SH-SY5Y (cell line): ENCODE measurements at regions not wholly inside any gene's neighbourhood (a gene's known extent, or its start where the extent isn't known, plus 50 kb on each side); places are given as distances from the start of the nearest gene placed in this dataset.

Source experiments
- GATA2 ChIP-seq: IDR thresholded peaks from 2 replicates; pipeline ENCODE4 v1.6.1; 2011; ENCODE audit warnings: mild to moderate bottlenecking, low read depth, low read length
- GATA3 ChIP-seq: IDR thresholded peaks from 2 replicates; pipeline ENCODE4 v1.6.1; 2011; ENCODE audit warnings: low read depth, mild to moderate bottlenecking, low read length, moderate library complexity

DNA sequence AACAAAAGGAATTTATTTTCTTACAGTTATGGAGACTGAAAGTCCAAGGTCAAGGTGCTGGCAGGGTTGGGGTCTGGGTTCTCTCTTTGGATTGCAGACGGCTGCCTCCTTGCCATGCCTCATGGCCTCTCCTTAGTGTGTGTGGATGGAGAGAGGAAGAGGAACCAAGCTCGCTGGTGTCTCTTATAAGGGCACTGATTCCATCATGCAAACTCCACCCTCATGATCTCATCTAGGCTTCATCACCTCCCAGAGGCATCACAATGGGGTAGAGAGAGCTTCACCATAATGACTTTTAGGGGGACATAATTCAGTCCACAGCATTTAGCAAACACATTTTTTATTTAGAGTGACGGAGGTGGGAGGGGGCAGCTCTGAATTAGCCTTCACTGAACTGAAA is 104.9 kb upstream of the ABCC4 start:
- TF ChIP-seq GATA3: no peak
- TF ChIP-seq GATA2: no peak

DNA sequence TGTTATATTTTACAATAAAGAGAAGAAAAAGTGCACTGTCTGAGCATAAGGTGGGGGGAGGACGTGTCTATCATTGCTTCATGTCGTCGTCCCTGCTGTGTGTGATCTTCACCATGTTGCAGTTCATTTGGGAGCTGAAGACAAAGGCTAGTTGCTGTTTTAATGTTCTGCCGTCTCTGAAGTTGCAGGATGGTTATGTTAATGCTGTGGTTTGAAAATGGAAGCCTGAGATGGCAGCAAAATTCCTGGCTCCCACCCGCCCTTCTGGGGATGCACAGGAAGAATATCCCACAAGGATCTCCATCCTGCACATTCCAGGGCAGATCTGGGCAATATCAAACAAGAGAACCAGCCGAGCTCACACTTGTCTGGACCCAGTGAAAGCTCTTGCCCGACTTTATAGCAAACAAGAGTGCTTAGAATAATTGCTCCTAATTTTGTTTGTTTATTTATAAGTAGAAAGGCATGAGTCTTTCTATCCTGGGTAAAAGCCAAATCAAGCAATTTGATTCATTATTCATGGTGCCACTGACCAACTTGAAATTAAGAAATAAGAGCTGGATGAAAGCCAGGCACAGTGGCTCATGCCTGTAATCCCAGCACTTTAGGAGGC is 110.3 kb upstream of the ABCC4 start:
- TF ChIP-seq GATA2 (no peak), GATA3 (no peak)

DNA sequence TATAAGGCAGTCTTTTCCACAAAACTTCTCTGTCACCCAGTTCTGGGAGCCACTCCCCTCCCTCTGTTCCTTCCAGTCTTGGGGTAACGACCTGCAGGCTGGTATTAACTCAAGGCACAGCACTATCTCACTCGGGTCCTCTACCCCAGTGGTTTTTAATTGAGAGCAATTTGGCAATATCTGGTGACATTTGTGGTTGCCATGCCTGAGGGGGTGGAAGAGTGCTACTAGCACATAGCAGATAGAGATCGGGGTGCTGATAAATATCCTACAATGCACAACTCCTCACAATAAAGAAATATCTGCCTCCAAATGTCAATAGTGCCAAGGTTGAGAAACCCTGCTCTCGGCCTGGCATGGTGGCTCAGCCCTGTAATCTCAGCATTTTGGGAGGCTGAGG is 117.7 kb upstream of the ABCC4 start:
- TF ChIP-seq GATA2 (peak; percentile 47; the same call in 1 of the 2 replicates), GATA3 (no peak)

DNA sequence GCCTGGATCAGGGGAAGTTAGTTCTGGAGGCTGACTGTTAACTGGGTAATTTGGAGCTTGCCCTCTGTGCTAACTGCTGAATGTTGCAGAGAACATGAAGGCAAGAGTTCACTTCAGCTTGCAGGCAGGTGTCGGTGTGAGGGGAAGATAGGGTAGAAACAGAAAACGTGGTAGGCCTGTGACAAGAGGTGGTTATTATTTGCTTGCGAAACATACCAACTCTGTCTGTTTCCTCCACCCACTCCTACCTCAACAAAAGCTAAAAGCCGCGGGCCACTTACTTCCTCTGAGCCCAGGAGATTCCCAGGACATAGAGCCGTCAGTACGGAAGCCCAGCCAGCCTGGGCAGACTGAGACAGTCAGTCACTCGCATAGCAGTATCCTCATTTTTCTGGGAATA is 119.2 kb upstream of the ABCC4 start:
- TF ChIP-seq GATA3 (no peak), GATA2 (no peak)

DNA sequence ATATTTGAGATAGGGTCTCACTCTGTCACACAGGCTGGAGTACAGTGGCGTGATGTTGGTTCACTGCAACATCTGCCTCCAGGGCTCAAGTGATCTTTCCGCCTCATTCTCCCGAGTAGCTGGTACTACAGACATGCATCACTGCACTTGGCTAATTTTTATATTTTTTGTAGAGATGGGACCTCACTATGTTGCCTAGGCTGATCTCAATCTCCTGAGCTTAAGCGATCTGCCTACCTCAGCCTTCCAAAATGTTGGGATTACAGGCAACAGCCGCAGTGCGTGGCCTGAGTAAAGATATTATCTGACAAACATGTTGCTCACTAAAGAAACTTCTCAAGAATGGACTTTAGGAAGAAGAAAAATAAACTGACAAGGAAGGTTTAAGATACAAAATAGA is 125.4 kb upstream of the ABCC4 start:
- TF ChIP-seq GATA3 (no peak), GATA2 (no peak)

DNA sequence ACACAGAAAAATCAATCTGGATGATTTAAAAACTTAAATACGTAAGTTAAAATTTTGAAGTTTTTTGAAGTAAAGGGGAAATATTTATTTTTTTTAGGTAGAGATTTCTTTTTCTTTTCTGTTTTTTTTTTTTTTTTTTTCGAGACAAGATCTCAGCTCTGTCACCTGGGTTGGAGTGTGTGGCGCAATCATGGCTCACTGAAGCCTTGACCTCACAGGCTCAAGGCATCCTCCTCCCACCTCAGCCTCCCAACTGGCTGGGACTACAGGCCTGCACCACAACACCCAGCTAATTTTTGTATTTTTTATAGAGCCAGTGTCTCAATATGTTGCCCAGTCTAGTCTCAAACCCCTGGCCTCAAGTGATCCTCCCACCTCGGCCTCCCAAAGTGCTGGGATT is 120.4 kb upstream of the CLDN10 start:
- no peak for TF ChIP-seq GATA3
- no peak for TF ChIP-seq GATA2

DNA sequence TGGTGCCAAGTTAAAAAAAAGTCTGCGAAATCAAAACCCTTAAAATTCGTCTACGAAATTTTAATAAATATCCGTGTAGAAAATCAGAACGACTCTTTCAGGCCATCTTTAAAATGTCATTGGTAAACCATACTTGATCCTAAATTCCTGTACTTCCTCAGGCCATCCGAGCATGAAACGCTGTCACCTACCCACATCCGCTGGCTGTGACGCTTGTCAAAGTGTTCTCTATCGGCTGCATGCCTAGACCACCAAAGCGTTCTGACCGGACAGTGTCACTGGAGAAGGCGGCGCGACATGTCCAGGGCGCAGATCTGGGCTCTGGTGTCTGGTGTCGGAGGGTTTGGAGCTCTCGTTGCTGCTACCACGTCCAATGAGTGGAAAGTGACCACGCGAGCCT is 119.0 kb upstream of the CLDN10 start:
- TF ChIP-seq GATA2 (no peak), GATA3 (no peak)

DNA sequence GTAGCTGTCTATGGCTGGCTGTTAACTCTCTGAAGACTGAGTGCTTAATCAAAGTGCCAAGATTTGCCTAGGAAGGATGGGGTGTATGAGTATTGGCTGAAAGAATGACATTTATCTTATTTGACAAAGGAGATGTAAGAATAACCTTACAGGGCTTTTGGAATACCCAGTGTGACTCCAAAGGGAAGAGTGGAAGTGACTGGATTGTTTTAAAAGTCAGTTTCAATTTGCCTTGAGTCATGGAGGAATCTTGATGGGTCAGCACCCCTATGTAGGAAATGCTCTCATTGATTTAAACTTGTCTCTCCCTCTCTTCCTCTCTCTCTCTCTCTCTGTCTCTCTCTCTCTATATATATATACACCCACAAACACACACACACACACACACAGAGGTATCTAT is 118.4 kb upstream of the CLDN10 start:
- TF ChIP-seq GATA2 (no peak), GATA3 (no peak)

DNA sequence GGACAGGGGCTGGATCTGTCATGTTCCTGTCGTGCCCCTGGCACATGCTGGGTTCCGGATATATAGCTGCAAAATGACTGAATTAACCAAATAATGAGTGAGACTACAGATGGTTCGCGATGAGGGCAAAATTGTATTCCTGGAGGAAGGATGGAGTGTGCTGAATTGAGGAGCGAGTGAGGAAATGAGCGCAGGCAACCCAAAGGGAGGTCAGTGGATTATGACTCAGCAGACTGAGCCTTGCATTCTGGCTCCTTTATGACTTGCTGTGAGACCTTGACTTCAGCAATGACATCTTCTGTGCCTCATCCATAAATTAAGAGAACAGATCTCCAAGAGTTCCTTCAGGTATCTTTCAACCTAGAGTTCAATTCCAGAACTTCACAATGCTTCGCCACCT is 115.0 kb upstream of the CLDN10 start:
- no peak for TF ChIP-seq GATA3
- TF ChIP-seq GATA2: no peak

DNA sequence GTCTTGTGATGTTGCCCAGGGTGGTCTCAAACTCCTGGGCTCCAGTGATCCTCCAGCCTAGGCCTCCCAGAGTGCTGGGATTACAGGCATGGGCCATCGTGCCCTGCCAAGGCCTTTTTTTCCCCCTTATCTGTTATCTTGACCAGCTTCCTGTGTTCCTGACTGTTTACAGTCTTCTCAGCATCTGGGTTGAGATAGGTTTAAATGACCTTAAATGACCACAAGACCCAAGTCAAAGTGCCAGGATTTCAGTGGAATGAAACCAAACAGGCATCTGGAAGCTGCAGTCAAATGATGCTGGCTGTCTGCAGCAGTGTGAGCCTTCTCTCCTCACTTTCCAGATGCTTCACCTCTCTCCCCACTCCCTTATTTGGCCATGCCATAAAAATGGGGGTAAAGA is 114.2 kb upstream of the CLDN10 start:
- TF ChIP-seq GATA3 (no peak), GATA2 (peak; percentile 37; the same call in 1 of the 2 replicates)

DNA sequence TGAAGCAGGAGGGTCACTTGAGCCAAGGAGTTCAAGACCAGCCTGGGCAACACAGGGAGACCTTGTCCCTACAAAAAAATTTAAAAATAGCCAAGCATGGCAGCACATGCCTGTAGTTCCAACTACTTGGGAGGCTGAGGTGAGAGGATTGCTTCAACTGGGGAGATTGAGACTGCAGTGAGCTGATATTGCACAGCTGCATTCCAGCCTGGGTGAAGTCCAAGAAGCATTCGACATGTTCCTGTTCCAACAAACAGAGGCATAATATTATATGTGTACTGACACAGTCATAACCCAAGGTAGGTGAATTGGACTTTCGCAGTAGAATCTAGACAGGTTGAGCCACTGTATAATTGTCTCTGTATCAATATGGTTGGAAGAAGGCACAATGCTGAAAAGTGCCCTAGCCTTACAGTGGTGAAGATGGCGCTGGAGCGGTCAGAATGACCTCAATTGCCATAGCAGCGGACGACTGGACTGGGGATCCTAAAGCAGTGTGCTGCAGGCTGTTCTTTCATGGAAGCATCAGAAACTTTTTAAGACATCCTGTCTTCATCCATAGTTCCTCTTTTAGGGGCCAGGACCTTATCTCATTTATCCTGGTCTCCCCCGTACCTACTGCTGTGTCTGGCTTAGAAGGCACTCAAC is 112.0 kb upstream of the CLDN10 start:
- TF ChIP-seq GATA3: no peak
- no peak for TF ChIP-seq GATA2

DNA sequence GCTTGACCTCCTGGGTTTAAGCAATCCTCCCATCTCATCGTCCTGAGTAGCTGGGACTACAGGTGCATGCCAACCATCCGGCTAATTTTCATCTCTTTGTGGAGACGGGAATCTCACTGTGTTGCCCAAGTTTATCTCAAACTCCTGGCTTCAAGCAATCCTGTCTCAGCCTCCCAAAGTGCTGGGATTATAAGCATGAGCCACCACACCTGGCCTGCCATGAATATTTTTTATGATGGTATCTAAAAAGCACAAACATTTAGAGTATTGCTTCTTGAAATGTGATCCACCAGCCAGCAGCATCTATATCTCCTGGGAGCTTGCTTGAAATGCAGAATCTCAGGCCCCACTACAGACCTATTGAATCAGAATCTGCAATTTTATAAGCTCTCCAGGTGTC is 111.2 kb upstream of the CLDN10 start:
- TF ChIP-seq GATA3: no peak
- TF ChIP-seq GATA2: no peak

DNA sequence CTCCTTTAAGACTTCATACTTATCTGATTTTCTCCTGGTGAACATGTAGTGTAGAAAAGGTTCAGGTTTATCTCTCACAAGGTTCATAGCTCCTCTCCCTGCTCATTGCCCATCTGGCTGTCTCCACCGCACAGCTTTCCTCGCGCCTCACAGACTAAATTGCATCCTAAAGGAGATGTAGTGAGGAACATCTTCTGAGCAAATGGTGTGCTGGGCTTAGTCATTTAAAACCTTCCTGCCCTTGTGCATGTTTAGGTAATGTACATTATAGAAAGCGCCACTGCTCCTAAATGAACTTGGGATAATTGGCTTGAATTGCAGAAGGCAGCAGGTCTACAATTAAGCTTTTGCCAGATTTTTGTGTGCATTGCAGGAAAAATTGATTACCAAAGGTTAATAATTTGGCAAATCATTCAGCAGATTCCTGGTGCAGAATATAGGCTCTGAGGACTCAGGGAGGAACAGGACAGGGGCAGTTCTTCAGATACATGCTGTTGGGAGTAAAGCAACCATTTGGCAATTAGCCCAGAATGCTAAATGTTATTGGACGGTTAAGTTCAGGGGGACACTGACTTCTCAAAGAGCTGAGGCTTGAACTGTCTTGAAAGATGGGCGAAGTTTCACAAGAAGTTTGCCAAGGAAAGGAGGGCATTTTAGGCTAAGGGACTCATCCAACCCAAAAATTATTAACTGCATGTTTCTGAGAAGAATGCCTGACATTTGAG is 108.4 kb upstream of the CLDN10 start:
- TF ChIP-seq GATA2 (no peak), GATA3 (no peak)

DNA sequence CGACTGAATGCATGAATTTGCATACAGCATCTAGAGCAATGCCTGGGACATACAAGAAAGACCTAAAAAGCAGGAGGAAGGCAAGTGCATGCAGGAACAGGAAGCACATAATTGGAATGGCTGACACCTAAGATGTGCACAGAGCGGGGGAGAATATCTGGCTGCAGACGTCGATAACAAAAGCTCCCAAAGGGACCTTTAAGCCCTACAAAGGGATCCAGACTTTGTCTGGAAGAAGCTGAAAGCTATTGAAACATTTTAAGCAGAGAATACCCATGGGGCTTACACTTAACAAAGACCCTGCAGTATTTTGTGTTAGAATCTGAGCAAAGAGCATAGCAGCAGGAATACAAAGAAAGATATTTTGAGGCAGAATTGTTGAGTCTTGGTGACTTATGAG is 107.4 kb upstream of the CLDN10 start:
- TF ChIP-seq GATA3 (no peak), GATA2 (no peak)

DNA sequence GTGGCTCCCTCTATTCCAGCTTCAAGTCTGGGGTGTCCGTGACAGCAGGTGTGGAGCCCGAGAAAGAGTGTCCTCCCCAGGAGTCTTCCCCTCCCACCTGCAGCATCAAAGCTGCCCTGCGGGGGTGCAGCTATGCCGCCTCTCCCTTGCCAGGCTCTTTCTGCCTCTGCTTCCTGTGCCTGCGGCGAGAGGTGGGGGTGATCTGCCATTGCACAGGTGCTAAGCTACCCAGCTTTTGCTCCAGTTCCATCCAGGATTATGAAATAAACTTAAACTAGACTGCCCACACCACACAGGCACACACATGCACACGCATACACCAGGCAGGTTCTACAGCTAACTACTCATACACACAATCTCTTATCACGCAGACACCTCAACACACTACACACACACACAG is 104.7 kb upstream of the CLDN10 start:
- no peak for TF ChIP-seq GATA3
- TF ChIP-seq GATA2: no peak
